Natural killer cell (primary cell): ENCODE measurements at regions not wholly inside any gene's neighbourhood (a gene's known extent, or its start where the extent isn't known, plus 50 kb on each side); places are given as distances from the start of the nearest gene placed in this dataset.

Experiments used
- ATAC-seq, 3 donors: fragments of 150-1000 bp in 2 of 3; fragments of 200-7000 bp in 1 of 3; cut with Tn5 transposase; 1 replicate in 1 of 3; 2 replicates in 2 of 3; pipeline ENCODE4 v1.10.0; 2021; ENCODE audit warnings: mild to moderate bottlenecking in 2 of 3, moderate library complexity in 2 of 3
- DNase-seq, 2 donors: peaks; one replicate each; pipeline versions ENCODE4 v3.0.0 to v3.0.0-alpha.2; 2013 to 2021; ENCODE audit warnings: mixed read lengths in 1 of 2
- H3K27ac ChIP-seq: one replicate; pipeline ENCODE4 v1.5.1; 2013; ENCODE audit warnings: mild to moderate bottlenecking, low read length
- H3K27me3 ChIP-seq: one replicate; pipeline ENCODE4 v1.6.1; 2013; ENCODE audit warnings: low read length; ENCODE audit not compliant: control insufficient read depth, insufficient read depth
- H3K36me3 ChIP-seq: one replicate; pipeline ENCODE4 v1.6.1; 2013; ENCODE audit warnings: low read length; ENCODE audit not compliant: control insufficient read depth, insufficient read depth
- H3K4me1 ChIP-seq: one replicate; pipeline ENCODE4 v1.6.1; 2013; ENCODE audit warnings: low read length; ENCODE audit not compliant: control insufficient read depth, insufficient read depth
- H3K4me3 ChIP-seq: one replicate; pipeline ENCODE4 v1.5.1; 2013; ENCODE audit warnings: low read length
- H3K9me3 ChIP-seq: one replicate; pipeline ENCODE4 v1.6.1; 2013; ENCODE audit warnings: low read length; ENCODE audit not compliant: control insufficient read depth, insufficient read depth
- H3K27ac Mint-ChIP-seq, 2 donors: one replicate each; pipeline ENCODE4 v1.8.0; 2022; ENCODE audit warnings: mild to moderate bottlenecking in 2 of 2, mixed read lengths in 2 of 2, moderate library complexity in 1 of 2
- H3K27me3 Mint-ChIP-seq, 2 donors: one replicate each; pipeline ENCODE4 v1.8.0; 2022; ENCODE audit warnings: low read depth in 2 of 2, mixed read lengths in 2 of 2
- H3K36me3 Mint-ChIP-seq: one replicate; pipeline ENCODE4 v1.8.0; 2022; ENCODE audit warnings: mixed read lengths
- H3K4me1 Mint-ChIP-seq, 2 donors: one replicate each; pipeline ENCODE4 v1.8.0; 2022; ENCODE audit warnings: mixed read lengths in 2 of 2
- H3K4me3 Mint-ChIP-seq: one replicate; pipeline ENCODE4 v1.8.0; 2022; ENCODE audit warnings: mild to moderate bottlenecking, moderate library complexity, mixed read lengths
- H3K9me3 Mint-ChIP-seq, 2 donors: one replicate each; pipeline ENCODE4 v1.8.0; 2022; ENCODE audit warnings: mixed read lengths in 2 of 2
- CTCF ChIP-seq: fragments of 200-600 bp; IDR thresholded peaks from one replicate; pipeline ENCODE4 v1.8.0; 2022; ENCODE audit warnings: antibody characterized with exemption
- WGBS: methylation state at CpG from one replicate; pipeline ENCODE4 v1.1.7; 2013; ENCODE audit warnings: missing lambda C conversion rate; ENCODE audit not compliant: insufficient coverage; 5-methylcytosine and 5-hydroxymethylcytosine counted together
- intact Hi-C: fragments of 100-400 bp; cut with micrococcal nuclease; formaldehyde crosslinking; loops from one replicate; pipeline ENCODE4 v1.14.2; 2022

DNA sequence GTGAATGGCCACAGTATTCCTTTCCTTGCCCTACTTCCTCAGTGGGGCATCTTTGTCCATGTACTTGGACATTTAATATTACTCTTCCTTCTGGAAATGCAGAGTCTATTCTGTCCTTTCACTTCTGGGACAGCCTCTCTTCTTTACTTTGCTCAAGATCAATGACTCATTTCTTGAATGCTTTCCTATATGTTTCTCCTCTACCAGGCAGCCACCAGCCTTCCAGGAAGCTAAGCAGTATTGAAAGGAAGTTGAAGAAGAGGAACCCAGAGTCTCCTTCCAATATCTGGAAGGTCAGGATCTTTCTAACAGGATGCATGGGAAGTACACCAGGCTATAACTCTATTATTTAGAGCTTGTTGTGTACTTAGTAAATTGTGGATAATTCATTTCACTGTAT is 182.8 kb downstream of the CD47 start:
- intact Hi-C loops, result no loop called here
- ATAC-seq, result no peak
- Mint-ChIP-seq H3K9me3 (no peaks in the 10 kb centered on the region), H3K27ac (no peak overlapping the region), H3K36me3 (no peaks in the 10 kb centered on the region), H3K27me3 (peaks cover 1 to 4% of the 10 kb centered on the region in 2 donors), H3K4me1 (peaks cover 0 to 12% of the 10 kb centered on the region in 2 donors), H3K4me3 (no peak overlapping the region)
- no peaks in the 10 kb centered on the region for H3K36me3 ChIP-seq
- no peak for TF ChIP-seq CTCF
- no peaks in the 10 kb centered on the region for H3K9me3 ChIP-seq
- no peaks in the 10 kb centered on the region for H3K4me1 ChIP-seq
- H3K27me3 ChIP-seq, result no peaks in the 10 kb centered on the region
- H3K4me3 ChIP-seq, result no peak overlapping the region
- DNase-seq, result no peak
- H3K27ac ChIP-seq, result no peak overlapping the region

GRCh38 chr3:107904536-107905066 is 186.2 kb downstream of the CD47 start:
- H3K4me1 ChIP-seq, result no peaks in the 10 kb centered on the region
- DNase-seq, result no peak
- no peak overlapping the region for H3K27ac Mint-ChIP-seq
- no peaks in the 10 kb centered on the region for H3K27me3 ChIP-seq
- ATAC-seq, result no peak
- H3K4me3 ChIP-seq, result no peak overlapping the region
- no peaks in the 10 kb centered on the region for H3K9me3 Mint-ChIP-seq
- no peaks in the 10 kb centered on the region for H3K9me3 ChIP-seq
- intact Hi-C loops, result no loop called here
- H3K27me3 Mint-ChIP-seq, result peaks cover 4 to 19% of the 10 kb centered on the region in 2 donors
- WGBS, result 88% methylated on average over 4 of the region's 6 CpGs
- H3K27ac ChIP-seq, result no peak overlapping the region
- H3K4me3 Mint-ChIP-seq, result no peak overlapping the region
- no peaks in the 10 kb centered on the region for H3K36me3 ChIP-seq
- no peak for TF ChIP-seq CTCF
- H3K36me3 Mint-ChIP-seq, result no peaks in the 10 kb centered on the region
- H3K4me1 Mint-ChIP-seq, result no peaks in the 10 kb centered on the region

DNA sequence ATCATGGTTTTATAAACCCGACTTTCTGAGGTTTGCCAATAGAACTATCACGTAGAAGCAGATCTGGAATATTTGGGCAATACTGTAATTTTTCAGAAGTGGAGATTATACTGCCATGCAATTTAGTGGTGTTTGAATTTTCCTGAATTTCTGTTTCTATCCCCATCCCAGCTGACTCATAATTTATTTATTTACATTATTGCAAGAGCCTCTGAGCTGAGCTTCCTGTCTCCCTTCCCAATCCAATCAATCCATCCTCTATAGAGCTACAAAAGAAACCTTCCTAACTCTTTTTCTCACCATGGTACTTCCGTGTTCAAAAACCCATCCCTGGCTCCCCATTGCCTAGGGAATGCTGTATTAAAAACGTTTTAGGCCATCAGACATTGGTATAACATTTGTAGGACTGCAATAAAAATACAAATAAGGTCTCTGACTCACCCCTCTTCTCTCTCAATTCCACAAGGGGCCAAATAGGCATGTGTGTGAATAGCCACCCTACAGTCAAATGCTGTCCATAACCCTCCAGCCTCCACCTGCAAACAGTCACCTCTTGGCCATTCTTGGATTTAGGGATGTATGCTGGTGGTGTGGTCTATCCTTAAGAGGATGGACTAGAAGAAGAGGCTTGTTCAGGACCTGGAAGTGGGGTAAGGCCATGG is 190.7 kb downstream of the CD47 start:
- no peak for TF ChIP-seq CTCF
- Histone ChIP-seq H3K27me3 (no peaks in the 10 kb centered on the region), H3K4me3 (no peak overlapping the region), H3K9me3 (no peaks in the 10 kb centered on the region), H3K36me3 (no peaks in the 10 kb centered on the region), H3K27ac (no peak overlapping the region), H3K4me1 (no peaks in the 10 kb centered on the region)
- no peaks in the 10 kb centered on the region for H3K9me3 Mint-ChIP-seq
- no peak for DNase-seq
- intact Hi-C loops, result no loop called here
- no peaks in the 10 kb centered on the region for H3K36me3 Mint-ChIP-seq
- H3K27ac Mint-ChIP-seq, result no peak overlapping the region
- H3K27me3 Mint-ChIP-seq, result peaks cover 12 to 51% of the 10 kb centered on the region in 2 donors
- 86% methylated on average over 4 of the region's 4 CpGs for WGBS
- no peak for ATAC-seq
- no peak overlapping the region for H3K4me3 Mint-ChIP-seq
- no peaks in the 10 kb centered on the region for H3K4me1 Mint-ChIP-seq

DNA sequence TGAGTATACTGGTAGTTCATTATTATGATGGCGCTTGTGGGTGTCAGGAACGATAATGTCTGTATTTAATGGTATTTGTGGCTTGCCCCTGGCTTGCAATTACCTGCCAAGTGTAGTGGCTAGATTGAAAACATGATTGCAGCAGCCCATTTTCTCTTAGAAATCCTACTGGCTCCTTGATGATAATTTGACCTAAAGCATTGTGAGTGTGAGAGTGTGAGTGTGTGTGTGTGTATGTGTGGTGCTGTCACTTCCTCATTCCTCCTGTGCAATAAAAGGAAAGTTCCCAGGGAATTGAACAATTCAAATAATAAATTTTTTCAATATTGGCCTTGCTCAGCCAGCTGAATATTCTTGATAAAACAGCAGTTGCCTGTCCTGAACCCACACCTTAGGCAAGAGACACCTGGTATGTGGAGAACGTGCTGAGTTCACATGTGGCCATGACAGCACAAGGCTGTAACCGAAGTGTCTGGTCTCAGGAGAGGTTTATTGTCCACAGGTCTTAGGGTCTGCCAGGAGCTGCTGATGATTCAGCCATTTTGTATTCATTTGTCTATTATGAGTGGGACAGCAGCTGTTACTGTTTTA is 193.3 kb downstream of the CD47 start:
- Mint-ChIP-seq H3K9me3 (no peaks in the 10 kb centered on the region), H3K36me3 (no peaks in the 10 kb centered on the region), H3K27me3 (peaks cover 15 to 60% of the 10 kb centered on the region in 2 donors), H3K4me1 (no peaks in the 10 kb centered on the region), H3K4me3 (no peak overlapping the region), H3K27ac (no peak overlapping the region)
- no peak for TF ChIP-seq CTCF
- no peaks in the 10 kb centered on the region for H3K36me3 ChIP-seq
- H3K9me3 ChIP-seq, result no peaks in the 10 kb centered on the region
- DNase-seq (no peak), ATAC-seq (no peak)
- no peak overlapping the region for H3K4me3 ChIP-seq
- intact Hi-C loops, result no loop called here
- no peaks in the 10 kb centered on the region for H3K27me3 ChIP-seq
- no peak overlapping the region for H3K27ac ChIP-seq
- WGBS, result 64% methylated on average over 4 of the region's 4 CpGs
- H3K4me1 ChIP-seq, result no peaks in the 10 kb centered on the region
